HK-2 (cell line): ENCODE measurements at regions not wholly inside any gene's neighbourhood (a gene's known extent, or its start where the extent isn't known, plus 50 kb on each side); places are given as distances from the start of the nearest gene placed in this dataset.

Experiments
- DNase-seq: peaks from one replicate; pipeline ENCODE4 v3.0.0-alpha.2; 2018; ENCODE audit not compliant: unreplicated experiment

DNA sequence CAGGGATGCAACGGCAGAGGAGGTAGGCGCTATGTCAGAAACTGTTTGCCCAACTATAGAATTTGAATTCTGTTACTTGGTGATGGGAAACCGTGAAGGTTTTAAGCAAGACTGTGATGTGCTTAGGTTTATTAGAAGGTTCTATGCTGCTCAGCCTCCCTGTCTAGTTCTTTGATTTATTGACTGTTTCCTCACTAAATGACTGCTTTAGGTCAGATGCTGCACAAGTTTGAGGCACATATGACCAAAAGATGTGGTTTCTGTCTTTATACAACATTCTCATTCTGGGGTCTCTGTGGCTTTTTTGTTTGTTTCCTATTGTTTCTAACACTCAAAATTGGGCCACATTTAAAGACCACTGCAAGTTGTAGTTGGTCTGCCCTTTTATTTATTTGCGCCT, 323.0 kb upstream of the OBI1 start:
- DNase-seq, result no peak

DNA sequence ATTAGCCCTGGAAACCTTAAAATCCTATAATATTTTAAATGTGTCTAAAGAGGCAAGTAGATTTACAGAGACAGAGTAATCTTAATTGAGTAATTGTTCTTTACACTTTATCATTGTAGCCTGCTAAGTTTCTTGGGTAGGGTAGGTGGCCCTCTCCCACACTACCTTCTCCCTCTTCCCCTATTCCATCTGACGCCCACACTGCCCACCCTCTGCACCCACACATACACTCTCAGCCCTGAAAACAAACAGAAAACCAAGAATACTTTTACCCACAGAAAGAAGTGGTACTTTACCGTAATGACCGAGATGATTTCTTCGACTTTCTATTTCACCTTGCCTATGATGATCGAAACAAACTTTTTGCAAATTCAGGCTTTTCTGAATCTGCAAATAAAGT, 320.4 kb upstream of the OBI1 start:
- DNase-seq, result no peak

DNA sequence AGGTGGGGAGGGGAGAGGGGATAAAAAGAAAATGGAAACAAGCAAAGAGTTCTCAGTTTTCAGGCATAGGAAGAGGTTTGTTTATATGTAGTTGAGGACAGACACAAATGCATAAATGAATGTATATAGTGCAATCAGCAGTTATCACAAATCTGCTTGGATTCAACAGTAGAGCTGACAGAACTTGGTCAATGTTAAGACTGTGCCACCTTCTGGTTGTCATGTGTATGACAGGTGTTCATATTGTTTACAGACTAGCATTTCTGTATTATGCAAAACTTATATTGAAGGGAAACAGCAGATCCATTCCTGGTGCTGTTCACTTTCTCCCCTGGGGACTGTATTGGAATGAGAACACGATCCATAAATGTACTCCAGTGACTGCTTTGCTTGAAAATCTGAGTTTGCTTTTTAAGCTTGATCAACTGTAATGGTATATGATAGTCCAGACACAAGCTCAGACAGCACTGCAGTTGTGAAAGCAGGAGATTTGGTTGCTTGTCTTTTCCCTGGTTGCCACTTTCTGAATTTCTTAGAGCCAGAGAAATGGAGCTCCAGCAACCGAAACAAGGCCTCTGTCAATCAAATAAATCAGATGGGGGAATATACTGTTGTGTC, 319.5 kb upstream of the OBI1 start:
- DNase-seq, result peak; percentile 6

DNA sequence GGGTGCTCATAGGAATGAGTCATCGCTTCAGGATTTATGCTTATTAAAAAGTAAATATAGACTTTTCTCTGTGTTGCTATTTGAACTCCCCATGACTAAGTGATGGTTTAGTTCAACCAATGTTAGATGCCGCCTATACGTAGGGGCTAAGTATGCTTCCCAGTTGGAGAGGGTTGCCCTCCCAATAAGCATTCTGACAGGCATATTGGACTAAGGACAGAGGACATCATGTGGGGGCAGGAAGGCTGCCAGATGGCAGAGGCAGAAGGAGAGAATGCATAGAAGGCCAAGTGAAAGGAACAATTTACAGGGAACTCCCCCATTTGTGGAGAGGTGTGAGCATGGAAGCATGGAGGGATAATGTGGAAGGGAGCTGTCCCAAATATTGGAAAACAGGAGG, 318.4 kb upstream of the OBI1 start:
- DNase-seq, result no peak

DNA sequence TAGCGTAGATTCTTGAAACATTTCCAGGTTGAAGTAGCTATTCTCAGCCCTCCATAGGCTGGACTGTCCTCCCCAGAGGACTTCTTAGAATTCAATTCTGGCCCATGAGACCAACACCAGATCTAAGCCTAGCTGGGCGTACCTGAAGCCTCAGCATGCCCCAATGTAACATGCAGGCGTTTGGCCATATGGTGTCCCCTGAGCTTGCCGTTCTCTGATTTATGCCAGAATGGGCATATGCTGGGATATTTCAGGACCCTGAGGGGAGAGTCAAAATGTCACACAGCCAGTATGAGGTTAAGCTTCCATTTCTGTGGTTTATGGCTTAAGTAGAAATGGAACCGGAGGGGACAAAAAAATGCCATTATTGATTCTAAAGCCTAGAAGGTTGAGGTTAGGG, 317.7 kb upstream of the OBI1 start:
- DNase-seq, result no peak

DNA sequence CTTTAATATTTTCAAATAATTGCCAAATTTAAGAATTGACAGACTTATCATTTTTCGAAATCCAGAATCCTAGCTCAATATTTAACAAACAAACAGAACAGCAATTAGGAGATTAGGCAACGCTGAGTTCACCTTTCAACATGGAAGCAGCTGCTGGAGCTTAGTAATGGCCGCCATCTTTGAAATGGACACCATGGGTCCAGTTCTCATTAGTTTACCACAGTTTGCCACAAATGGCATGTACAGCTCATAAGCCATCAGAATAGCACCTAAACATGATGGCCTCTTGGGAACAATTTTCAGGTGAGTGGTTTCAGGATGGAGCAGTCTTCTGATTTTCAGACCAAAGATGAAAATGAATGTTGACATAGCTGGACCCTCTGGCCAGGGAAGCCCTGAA, 313.6 kb upstream of the OBI1 start:
- no peak for DNase-seq

DNA sequence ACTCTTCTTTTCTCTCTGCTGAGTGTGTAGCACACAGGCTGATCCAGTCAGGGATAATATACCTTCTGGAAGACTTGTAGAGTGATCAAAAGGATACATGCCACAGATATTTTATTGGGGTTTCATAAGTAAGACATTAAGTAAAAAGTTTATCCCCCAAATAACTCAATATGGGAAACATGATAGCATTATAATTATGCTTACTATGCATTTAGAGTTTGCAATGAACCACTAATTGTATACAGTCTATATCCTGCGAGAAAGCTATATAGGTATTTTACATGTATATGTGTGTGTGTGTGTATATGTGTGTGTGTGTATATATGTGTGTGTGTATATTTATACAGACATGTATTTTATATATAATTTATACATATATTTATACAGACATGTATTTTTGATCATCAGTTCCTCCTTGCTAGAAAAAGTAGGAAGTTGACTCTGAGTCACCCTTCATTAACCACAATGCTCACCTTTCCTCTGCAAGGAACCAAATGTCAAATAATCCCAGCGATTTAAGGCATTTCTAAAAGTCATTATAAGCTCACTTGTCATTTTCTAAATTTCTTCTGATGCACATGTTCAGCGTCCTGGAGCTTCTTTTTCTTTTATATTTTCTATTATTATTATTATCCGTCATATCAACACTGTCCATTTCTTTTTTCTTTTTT, 312.5 kb upstream of the OBI1 start:
- DNase-seq, result no peak

DNA sequence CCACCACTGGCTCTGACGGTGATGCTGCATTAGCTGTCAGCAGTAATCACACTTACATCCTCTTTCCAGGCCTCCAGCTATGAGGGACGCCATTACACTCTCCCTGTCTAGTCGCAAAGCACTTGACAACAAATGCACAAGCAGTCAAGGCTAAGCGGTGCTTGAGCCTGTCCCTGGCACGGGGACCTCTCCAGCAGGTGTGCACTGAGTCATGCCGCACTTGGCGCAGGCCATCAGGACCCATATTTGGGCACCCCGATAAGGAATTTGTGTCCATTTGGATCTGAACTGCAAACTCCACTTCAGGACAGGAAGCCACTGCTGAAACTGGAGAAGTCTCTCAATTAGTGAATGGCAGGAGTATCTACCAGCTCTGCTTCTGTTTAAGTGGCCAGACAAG, 301.9 kb upstream of the OBI1 start:
- no peak for DNase-seq

DNA sequence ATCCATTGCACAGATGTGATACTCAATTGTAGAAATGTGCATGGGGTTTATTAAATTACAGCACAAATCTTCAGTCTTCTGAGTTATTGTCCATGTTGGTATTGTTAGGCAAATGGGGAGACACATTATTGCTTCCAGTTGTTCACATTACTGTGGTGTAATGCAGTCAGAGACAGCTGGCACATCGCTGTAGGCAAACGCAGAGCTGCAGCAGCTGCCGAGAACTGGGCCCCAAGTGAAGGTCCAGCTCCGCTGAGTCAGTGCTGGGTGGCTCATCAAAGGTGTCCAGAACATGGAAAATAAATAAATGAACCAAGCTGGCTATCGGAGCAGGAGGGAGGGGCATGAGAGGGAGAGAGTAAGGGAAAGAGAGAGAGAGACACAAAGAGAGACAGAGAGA, 299.1 kb upstream of the OBI1 start:
- no peak for DNase-seq

DNA sequence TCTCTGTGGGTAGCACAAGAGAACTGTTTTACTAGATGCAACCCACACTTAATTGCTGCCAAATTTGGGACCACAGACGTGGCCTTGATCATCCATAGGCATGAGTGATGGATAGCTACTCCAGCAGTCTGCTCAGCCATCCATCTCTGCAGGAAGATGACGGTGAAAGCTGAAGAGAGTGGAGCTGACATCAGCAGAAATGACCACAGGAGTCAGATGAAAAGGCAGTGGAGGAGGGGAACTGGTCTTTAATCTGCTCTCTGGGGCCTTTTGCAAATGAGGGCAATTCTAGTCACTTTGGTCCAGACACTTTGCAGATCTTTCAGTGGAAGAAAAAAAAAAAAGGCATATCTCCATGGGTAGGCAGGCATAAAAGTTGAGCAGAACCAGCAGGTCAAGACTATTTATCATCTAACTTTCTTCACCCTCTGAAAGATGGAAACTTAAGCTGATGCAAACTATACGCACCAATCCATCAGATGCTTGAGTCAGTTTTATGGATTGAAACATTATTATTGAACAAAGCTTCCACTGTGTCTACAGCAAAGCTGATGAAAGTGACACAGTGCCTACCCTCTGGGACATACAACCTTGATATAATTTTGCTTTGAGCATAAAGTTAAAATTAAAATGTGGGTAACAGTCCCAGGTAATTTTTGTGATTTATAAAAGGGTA, 281.6 kb upstream of the OBI1 start:
- no peak for DNase-seq

DNA sequence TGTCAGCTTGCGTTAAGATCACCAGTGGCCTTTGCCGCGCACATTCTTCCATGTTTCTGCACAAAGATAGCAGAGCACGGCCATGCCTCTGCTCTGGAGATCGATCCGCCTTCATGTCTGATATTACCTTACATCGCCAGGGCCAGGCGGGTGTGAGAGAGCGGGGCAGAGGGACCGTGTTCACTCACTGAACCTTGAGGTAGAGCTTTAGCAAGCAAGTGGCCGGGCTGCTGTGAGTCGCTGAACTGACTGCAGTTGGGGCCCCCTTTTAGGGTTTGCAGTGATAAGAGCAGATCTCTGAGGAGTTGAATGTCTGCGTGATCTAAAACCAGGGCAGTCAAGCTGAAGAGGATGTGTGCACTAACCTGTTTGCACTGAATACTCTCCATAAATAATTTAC, 275.4 kb upstream of the OBI1 start:
- DNase-seq, result no peak

DNA sequence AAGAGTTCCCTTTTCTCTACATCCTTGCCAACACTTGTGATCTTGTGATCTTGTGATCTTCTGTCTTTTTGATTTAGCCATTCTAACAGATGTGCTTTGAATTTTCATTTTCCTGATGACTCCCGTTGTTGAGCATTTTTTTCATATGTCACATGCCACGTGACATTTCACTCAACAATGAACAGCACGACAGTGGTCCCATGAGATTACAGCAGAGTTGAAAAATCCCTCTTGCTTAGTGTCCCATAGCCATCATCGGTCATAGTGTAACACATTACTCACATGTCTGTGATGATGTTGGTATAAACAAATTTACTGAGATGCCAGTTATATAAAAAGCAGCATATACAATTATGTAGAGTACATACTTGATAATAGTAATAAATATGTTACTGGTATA, 256.1 kb upstream of the OBI1 start:
- no peak for DNase-seq

DNA sequence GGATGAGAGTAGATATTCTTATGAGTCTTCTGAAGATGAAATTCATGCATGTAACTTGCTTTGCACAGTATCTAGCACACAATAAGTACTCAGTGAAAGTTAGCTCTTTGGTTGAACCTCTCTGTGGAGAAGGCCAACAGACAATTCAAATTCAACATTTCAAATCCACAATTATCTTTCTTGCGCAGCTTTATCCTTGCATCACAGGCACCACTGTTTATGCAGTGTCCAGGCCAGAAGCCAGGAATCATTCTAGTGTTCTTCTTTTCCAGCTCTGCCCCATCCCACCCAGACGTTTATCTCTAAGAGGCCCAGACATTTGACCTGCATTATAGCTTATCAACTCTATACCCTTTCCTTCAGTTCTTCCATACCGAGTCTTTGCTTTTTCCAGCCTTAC, 254.7 kb upstream of the OBI1 start:
- DNase-seq, result no peak

DNA sequence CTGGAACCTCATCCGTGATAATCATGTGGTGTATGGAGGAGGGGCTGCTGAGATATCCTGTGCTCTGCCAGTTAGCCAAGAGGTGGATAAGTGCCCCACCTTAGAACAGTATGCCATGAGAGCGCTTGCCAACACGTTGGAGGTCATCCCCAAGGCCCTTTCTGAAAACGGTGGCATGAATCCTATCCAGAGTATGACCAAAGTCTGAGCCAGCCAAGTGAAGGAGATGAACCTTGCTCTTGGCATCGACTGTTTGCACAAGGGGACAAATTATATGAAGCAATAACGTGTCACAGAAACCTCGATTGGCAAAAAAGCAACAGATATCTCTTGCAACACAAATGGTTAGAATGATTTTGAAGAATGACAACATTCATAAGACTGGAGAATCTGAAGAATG, 251.2 kb upstream of the OBI1 start:
- no peak for DNase-seq

DNA sequence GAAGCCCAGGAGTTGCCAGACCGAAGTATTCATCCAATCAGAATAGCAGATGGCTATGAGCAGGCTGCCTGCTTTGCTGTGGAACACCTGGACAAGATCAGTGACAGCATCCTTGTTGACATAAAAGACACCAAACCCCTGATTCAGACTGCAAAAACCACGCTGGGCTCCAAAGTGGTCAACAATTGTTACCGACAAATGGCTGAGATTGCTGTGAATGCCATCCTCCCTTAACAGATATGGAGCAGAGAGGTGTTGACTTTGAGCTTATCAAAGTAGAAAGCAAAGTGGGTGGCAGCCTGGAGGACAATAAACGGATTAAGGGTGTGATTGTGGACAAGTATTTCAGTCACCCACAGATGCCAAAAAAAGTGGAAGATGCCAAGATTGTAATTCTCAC, 250.3 kb upstream of the OBI1 start:
- no peak for DNase-seq

DNA sequence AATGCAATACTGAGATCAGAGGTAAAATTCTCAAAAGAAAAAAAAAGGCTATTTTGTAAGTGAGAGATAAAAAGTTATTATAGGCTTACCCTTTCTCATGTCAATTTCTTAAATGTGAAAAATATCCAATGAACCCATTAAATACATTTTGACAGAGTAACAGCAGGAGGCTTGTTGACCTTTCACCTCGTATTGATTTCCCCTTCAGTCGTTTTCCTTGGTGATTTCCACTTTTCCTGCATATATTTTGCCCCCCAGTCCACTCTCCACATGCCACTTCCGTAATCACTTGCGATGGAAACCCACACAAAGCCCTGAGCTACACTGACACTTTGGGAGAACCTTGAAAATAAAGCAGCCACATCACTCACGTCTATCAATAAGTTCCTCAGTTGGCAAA, 248.1 kb upstream of the OBI1 start:
- no peak for DNase-seq

DNA sequence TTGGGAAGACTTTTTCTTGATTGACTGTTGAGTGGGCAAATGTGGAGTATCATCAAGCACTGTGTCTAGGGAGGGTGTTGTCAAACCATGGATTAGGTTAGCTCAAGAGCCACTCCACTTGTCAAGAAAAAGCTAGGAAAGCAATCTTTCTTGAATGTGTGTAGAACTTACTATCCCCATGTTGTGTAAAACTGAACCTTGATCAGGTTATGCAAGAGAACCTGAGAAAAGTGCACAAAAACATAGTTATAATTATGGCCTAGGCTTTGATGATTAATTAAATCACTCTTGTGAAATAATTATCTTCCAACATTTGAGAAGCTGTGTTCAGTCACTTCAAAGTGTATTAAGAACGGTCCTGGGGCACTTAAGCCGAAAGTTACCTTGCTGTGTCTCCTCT, 238.2 kb upstream of the OBI1 start:
- no peak for DNase-seq

DNA sequence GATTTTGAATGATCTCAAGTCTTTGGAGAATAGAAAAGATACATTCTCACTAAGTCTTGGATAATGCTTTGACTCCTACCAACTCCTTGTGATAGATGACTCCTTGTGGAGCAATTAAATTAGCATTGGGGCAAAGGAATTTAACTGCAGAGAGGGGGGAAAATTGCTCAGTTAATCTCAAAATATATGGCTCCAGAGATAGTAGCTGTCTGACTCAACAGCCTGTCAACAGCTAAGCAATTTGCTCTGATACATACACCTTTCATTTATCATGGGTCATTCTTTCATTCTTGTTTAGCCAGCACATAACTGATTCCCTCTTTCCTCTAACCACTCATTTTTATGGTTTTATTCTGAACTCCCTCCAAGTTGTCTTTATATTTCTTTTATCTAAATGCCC, 225.6 kb upstream of the OBI1 start:
- no peak for DNase-seq

DNA sequence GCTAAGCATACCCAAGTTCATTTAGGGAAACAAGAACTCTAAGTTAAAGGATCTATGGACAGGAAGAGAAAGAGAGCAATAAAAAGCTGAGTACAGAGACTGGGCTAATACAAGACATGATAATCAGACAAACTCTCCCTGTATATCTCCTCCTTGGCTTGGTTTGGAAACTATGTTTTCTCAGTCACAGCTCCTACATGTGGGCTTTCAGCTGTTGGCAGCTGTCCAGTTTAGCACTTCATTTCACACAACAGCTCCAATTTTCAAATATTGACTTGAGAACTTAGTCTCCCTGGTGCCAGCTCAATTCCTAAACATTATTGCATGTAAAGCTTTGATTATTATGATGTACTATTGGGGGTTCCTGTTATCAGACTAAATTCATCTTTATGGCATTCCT, 222.8 kb upstream of the OBI1 start:
- no peak for DNase-seq

DNA sequence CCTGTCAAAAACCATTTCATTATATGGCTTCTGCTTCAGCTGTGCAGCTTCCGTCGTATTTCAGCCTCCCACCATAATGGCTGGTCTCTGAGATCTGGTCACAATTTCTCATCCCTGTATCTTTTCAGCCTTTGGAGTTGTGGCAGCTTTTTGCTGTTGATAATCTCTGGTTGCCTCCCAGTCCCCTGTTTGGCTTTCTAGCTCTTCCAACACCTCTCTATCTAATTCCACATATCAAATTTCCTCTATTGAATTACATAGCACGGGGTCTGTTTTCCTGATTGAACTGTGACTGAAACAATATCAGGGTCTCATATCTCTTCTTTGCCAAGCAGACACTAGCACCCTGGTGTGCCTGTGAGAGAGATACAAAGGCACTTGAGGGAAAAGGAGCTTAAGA, 222.1 kb upstream of the OBI1 start:
- DNase-seq, result no peak

DNA sequence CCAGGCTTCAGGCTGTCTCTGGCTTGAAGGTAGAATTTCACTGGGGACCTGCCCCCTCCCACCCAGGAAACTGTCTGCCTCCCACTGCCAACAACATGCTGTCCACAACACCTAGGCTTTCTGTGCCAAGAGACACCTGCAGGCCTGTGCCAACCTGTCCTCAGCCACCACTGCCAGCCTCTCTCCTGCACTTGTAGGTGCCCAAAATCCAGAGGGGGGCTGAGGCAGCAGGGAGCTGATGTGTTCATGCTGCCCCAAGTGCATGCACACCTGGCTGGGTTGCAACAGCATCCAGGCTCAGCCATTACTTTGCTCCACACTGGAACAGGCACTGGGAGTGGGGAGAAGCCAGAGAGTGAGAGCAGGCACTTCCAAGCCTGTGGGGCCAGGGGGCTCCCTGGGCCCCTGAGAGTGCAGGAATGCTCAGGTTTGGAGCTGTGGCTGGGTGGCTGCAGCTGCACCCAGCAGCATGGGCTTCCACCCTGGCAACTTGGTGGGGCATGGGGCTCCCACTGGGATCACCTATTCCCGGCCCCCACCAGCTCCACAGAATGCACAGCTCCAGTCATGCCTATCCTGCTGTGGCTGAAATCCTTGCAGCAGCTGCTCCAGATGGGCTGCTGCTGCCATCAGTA, 218.1 kb upstream of the OBI1 start:
- DNase-seq, result no peak

DNA sequence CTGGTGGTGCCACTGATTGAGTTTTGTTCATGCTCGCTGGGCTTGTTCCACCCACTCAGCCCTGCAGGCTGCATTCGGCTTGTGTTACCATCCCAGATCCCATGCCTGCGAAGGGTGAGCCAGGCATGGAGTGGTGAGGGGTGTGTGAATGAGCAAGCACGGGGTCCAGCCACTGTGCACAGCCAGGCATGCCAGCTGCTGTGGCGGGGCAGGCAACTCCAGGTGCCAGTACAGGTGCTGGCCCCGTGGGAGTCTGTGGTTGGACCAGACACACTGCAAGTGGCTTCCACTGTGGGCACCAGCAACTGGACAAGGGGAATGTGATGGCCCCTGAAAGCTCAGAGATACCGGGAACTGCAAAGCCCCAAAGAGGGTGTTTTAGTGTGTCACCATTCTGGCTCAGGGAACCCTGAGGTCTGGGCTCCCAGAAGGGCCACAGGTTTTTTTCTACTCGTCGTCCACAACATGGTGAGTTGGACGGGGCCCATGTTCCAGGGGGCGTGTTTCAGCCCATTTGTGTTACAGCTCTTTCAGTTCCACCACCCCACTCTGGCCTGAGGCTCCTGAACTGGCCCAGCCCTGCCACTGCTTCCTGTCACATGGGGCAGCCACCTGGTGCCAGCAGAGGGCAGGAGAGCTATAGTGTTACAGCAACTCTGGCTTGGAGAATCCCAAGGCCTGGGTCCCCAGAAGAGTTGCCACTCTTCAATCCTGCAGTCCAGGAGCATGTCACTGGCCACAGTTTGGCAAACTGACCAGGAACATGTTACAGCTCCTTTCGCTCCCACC, 217.0 kb upstream of the OBI1 start:
- DNase-seq, result no peak
